Mesenchymal stem cell (in vitro differentiated cells and primary cell): ENCODE measurements at regions not wholly inside any gene's neighbourhood (a gene's known extent, or its start where the extent isn't known, plus 50 kb on each side); places are given as distances from the start of the nearest gene placed in this dataset.

Experiments
- DNase-seq: peaks from one replicate; pipeline ENCODE4 v3.0.0-alpha.2; 2013
- H2AFZ ChIP-seq: one replicate; pipeline ENCODE4 v1.6.1; 2013; ENCODE audit warnings: low read depth, mild to moderate bottlenecking, control low read depth, inconsistent platforms, low read length, moderate library complexity
- H2AK5ac ChIP-seq: 2 replicates; pipeline ENCODE4 v1.6.1; 2013; ENCODE audit warnings: low read length, moderate library complexity, mild to moderate bottlenecking, inconsistent platforms; ENCODE audit not compliant: severe bottlenecking
- H2BK120ac ChIP-seq: one replicate; pipeline ENCODE4 v1.6.1; 2013; ENCODE audit warnings: low read depth, mild to moderate bottlenecking, inconsistent platforms, low read length, moderate library complexity
- H2BK12ac ChIP-seq, 2 experiments: one replicate each; pipeline ENCODE4 v1.6.1; 2013; ENCODE audit warnings: inconsistent platforms in 2 of 2, low read length in 2 of 2, mild to moderate bottlenecking in 2 of 2, moderate library complexity in 2 of 2, control low read depth in 1 of 2
- H2BK15ac ChIP-seq: one replicate; pipeline ENCODE4 v1.6.1; 2013; ENCODE audit warnings: mild to moderate bottlenecking, low read depth, inconsistent platforms; ENCODE audit not compliant: poor library complexity, severe bottlenecking
- H2BK5ac ChIP-seq: 2 replicates; pipeline ENCODE4 v1.6.1; 2013; ENCODE audit warnings: low read depth, mild to moderate bottlenecking, low read length, control low read depth, inconsistent platforms; ENCODE audit not compliant: poor library complexity, severe bottlenecking
- H3K14ac ChIP-seq, 2 experiments: one replicate each; pipeline ENCODE4 v1.6.1; 2013; ENCODE audit warnings: inconsistent platforms in 2 of 2, low read length in 2 of 2, control low read depth in 1 of 2, mild to moderate bottlenecking in 1 of 2, moderate library complexity in 1 of 2
- H3K18ac ChIP-seq, 2 experiments: one replicate each; pipeline ENCODE4 v1.6.1; 2013; ENCODE audit warnings: inconsistent platforms in 2 of 2, low read length in 2 of 2, control low read depth in 1 of 2, low read depth in 1 of 2, mild to moderate bottlenecking in 1 of 2
- H3K23ac ChIP-seq, 2 experiments: one replicate each; pipeline ENCODE4 v1.6.1; 2013; ENCODE audit warnings: inconsistent platforms in 2 of 2, low read length in 2 of 2, mild to moderate bottlenecking in 2 of 2, moderate library complexity in 2 of 2, control low read depth in 1 of 2
- H3K27ac ChIP-seq: 2 replicates; pipeline ENCODE4 v1.5.1; 2013; ENCODE audit warnings: mild to moderate bottlenecking, moderate library complexity, low read length, control low read depth, inconsistent platforms; ENCODE audit not compliant: poor library complexity, severe bottlenecking
- H3K27me3 ChIP-seq, 2 experiments: 2 replicates each; pipeline versions ENCODE4 v1.6.1 to v1.7.0; 2013; ENCODE audit warnings: low read length in 2 of 2, mild to moderate bottlenecking in 2 of 2, moderate library complexity in 2 of 2, control low read depth in 1 of 2, inconsistent platforms in 1 of 2; ENCODE audit not compliant: control insufficient read depth in 1 of 2, insufficient read depth in 1 of 2
- H3K36me3 ChIP-seq, 2 experiments: 2 replicates each; pipeline versions ENCODE4 v1.6.1 to v1.7.0; 2013; ENCODE audit warnings: low read length in 2 of 2, control low read depth in 1 of 2, inconsistent platforms in 1 of 2, low read depth in 1 of 2, mild to moderate bottlenecking in 1 of 2; ENCODE audit not compliant: insufficient read depth in 2 of 2, control insufficient read depth in 1 of 2
- H3K4ac ChIP-seq, 2 experiments: one replicate each; pipeline ENCODE4 v1.6.1; 2013; ENCODE audit warnings: inconsistent platforms in 2 of 2, low read length in 2 of 2, mild to moderate bottlenecking in 2 of 2, moderate library complexity in 2 of 2, control low read depth in 1 of 2, low read depth in 1 of 2
- H3K4me1 ChIP-seq: 2 replicates; pipeline ENCODE4 v1.6.1; 2013; ENCODE audit warnings: low read depth, low read length, control low read depth; ENCODE audit not compliant: control insufficient read depth, insufficient read depth
- H3K4me2 ChIP-seq: 2 replicates; pipeline ENCODE4 v1.6.1; 2013; ENCODE audit warnings: low read length, mild to moderate bottlenecking, inconsistent platforms; ENCODE audit not compliant: poor library complexity, severe bottlenecking
- H3K4me3 ChIP-seq, 2 experiments: 2 replicates each; pipeline versions ENCODE4 v1.5.1 to v1.7.0; 2013; ENCODE audit warnings: low read length in 2 of 2, mild to moderate bottlenecking in 2 of 2, control low read depth in 1 of 2, low read depth in 1 of 2; ENCODE audit not compliant: insufficient read depth in 1 of 2
- H3K79me1 ChIP-seq: replicated peaks from 2 replicates; pipeline ENCODE4 v1.6.1; 2013; ENCODE audit warnings: mild to moderate bottlenecking, control low read depth, low read length, inconsistent platforms; ENCODE audit not compliant: poor library complexity, severe bottlenecking
- H3K9ac ChIP-seq: 2 replicates; pipeline ENCODE4 v1.7.0; 2013; ENCODE audit warnings: mild to moderate bottlenecking, low read length, moderate library complexity
- H3K9me3 ChIP-seq: 2 replicates; pipeline ENCODE4 v1.7.0; 2013; ENCODE audit warnings: mild to moderate bottlenecking, low read length; ENCODE audit not compliant: control insufficient read depth
- H4K8ac ChIP-seq: one replicate; pipeline ENCODE4 v1.6.1; 2013; ENCODE audit warnings: inconsistent platforms, mild to moderate bottlenecking, low read length, moderate library complexity
- H4K91ac ChIP-seq: one replicate; pipeline ENCODE4 v1.6.1; 2013; ENCODE audit warnings: mild to moderate bottlenecking, low read length, inconsistent platforms
- WGBS: methylation state at CpG from one replicate; pipeline ENCODE4 v1.1.7; 2013; ENCODE audit warnings: mixed read lengths; 5-methylcytosine and 5-hydroxymethylcytosine counted together

- no peak for DNase-seq
- Histone ChIP-seq H4K91ac (no peak overlapping the region), H2AK5ac (no peak overlapping the region), H2BK15ac (no peak overlapping the region), H3K4ac (no peak overlapping the region), H3K4me1 (peaks cover 11% of the 10 kb centered on the region), H3K23ac (no peak overlapping the region), H3K27ac (no peak overlapping the region), H2BK5ac (no peak overlapping the region), H3K18ac (no peak overlapping the region), H3K9me3 (no peaks in the 10 kb centered on the region), H2BK12ac (no peak overlapping the region), H4K8ac (no peak overlapping the region), H2AFZ (no peak overlapping the region), H3K79me1 (no peaks in the 10 kb centered on the region), H3K36me3 (no peaks in the 10 kb centered on the region), H3K4me2 (no peak overlapping the region), H3K27me3 (peaks cover 42 to 55% of the 10 kb centered on the region in 2 experiments), H3K9ac (no peak overlapping the region), H3K14ac (no peak overlapping the region), H2BK120ac (no peak overlapping the region), H3K4me3 (peak overlapping the region in 1 of 2 experiments; percentile 3)
- 61% methylated on average over 12 of the region's 12 CpGs for WGBS
These were observed 66.2 kb upstream of the NECTIN1 start for GRCh38 chr11:119795231-119795630.

DNA sequence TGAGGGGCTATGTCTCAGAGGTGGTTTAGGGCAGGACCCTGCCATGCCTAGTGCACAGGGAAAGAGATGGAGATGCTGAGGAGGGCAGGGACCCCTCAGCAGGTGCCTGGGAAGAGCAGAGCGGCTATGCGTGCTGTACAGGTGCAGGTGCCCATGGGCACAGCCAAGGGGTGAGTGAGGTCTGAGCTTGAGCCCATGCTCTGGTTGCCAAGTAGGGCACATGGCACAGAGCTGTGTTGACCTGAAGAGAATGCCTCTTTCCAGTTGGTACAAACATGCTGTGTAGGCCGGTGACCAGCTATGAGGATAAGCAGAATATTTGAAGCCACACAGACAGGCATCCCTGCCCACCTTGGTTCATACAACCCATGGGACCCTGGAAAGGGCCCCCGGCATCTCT, 65.8 kb upstream of the NECTIN1 start:
- Histone ChIP-seq H3K27ac (no peak overlapping the region), H3K27me3 (peaks cover 39 to 59% of the 10 kb centered on the region in 2 experiments), H4K91ac (no peak overlapping the region), H3K4me1 (peaks cover 11% of the 10 kb centered on the region), H3K36me3 (no peaks in the 10 kb centered on the region), H3K9ac (no peak overlapping the region), H3K79me1 (no peaks in the 10 kb centered on the region), H2AFZ (no peak overlapping the region), H3K23ac (no peak overlapping the region), H2BK12ac (no peak overlapping the region), H4K8ac (no peak overlapping the region), H2AK5ac (no peak overlapping the region), H3K18ac (no peak overlapping the region), H2BK5ac (no peak overlapping the region), H2BK15ac (no peak overlapping the region), H3K9me3 (no peaks in the 10 kb centered on the region), H3K14ac (no peak overlapping the region), H3K4me2 (no peak overlapping the region), H3K4ac (no peak overlapping the region), H2BK120ac (no peak overlapping the region), H3K4me3 (peak overlapping the region in 1 of 2 experiments; percentile 3)
- 93% methylated on average over 4 of the region's 4 CpGs for WGBS
- DNase-seq = no peak

DNA sequence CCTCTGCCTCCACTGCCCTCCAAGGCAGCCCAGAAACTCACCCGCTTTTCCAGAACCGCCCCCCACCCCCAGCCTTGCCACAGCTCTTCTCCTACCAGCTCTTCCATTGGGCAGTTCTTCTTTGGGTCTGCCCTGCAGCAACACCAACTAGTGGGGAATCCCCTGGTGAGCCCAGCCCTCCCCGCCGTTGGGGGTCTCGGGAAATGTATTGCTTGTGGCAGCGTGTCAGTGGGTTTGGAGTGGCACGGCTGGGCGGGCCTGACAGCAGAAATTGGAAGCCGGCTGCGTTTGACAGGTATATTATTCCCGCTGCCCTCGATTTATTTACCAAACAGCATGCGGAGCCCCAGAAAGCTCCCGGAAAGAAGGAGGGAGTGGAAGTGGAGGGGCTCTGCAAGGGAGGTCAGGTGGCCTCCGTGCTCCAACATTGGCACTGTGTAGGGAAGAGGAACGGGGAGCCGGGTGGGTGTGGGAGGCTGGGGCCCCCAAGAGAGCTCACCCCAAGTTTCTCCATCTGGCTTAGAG, 65.2 kb upstream of the NECTIN1 start:
- Histone ChIP-seq H2AK5ac (no peak overlapping the region), H2BK12ac (no peak overlapping the region), H2BK15ac (no peak overlapping the region), H2BK5ac (no peak overlapping the region), H3K14ac (no peak overlapping the region), H3K18ac (no peak overlapping the region), H3K36me3 (no peaks in the 10 kb centered on the region), H3K4me3 (no peak overlapping the region), H2BK120ac (no peak overlapping the region), H2AFZ (no peak overlapping the region), H4K8ac (no peak overlapping the region), H3K9ac (no peak overlapping the region), H3K4ac (no peak overlapping the region), H3K4me2 (no peak overlapping the region), H4K91ac (no peak overlapping the region), H3K4me1 (peaks cover 11% of the 10 kb centered on the region), H3K79me1 (no peaks in the 10 kb centered on the region), H3K27ac (no peak overlapping the region), H3K23ac (no peak overlapping the region), H3K27me3 (peaks cover 39 to 59% of the 10 kb centered on the region in 2 experiments), H3K9me3 (no peaks in the 10 kb centered on the region)
- 77% methylated on average over 17 of the region's 17 CpGs for WGBS
- DNase-seq = no peak

DNA sequence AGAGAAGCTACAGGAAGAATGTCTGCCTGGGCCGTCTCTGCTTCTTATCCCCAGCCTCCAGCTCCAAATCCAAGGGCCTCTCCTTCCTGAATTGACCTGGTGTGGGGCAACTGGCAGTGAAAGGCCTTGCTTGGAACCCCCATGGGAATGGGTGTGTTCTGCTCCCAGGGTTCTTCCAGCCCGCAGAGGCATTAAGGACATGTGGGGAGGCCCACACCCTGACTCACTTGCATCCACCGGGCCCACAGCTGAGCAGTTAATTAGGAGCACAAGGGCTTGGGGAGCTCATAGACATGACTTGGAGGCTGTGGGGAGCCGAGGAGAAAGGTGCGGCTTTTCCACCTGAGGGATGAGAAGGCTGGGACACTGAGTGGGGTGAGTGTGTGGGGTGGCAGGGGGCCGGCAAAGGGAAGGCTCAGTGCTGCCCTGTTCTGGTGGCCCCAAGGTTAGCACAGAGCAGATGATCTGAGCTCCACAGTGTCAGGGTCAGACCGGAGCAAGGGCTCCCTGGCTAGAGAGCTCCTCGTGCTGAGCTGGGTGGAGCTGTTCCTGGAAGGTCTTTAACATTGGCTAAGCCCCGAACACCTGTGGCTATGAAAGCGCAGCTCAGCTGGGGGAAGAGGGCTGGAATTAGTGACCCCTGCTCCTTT, 64.5 kb upstream of the NECTIN1 start:
- H2AK5ac ChIP-seq = no peak overlapping the region

More for the DNA sequence above, 64.5 kb upstream of the NECTIN1 start:
- Histone ChIP-seq H3K23ac (no peak overlapping the region), H3K4me1 (peaks cover 11% of the 10 kb centered on the region), H4K91ac (no peak overlapping the region), H2BK5ac (no peak overlapping the region), H3K4me3 (no peak overlapping the region), H3K4ac (no peak overlapping the region), H3K14ac (no peak overlapping the region), H3K9ac (no peak overlapping the region), H2BK12ac (no peak overlapping the region), H4K8ac (no peak overlapping the region), H3K18ac (no peak overlapping the region), H3K79me1 (no peaks in the 10 kb centered on the region), H3K36me3 (no peaks in the 10 kb centered on the region), H2BK15ac (no peak overlapping the region), H2AFZ (no peak overlapping the region), H3K9me3 (no peaks in the 10 kb centered on the region), H3K27me3 (peaks cover 33 to 53% of the 10 kb centered on the region in 2 experiments), H3K27ac (no peak overlapping the region), H3K4me2 (no peak overlapping the region), H2BK120ac (no peak overlapping the region)
- 64% methylated on average over 10 of the region's 10 CpGs for WGBS
- DNase-seq = no peak
